ENCODE measurements at regions not wholly inside any gene's neighbourhood (a gene's known extent, or its start where the extent isn't known, plus 50 kb on each side); places are given as distances from the start of the nearest gene placed in this dataset.

DNA sequence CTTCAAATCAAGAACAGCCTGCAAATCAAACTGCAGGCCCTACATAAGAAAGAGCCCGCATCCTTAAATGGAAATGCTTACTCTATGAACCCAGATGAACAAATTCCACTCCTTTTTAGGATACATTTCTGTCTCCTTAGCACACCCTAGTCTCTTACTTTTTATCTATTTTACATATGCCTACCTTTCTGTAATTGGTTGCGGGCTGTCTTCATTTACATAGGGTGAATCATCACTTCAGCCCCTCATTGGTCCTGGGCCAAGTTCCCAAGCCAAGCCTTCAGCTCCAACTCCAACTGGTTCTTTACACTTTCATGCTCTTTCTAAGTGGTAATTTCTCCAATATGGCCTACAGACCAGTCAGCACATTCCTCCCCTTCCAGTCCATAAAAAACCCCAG is 219.3 kb downstream of the TRAM1L1 start:
- TF ChIP-seq, protein P1, sequence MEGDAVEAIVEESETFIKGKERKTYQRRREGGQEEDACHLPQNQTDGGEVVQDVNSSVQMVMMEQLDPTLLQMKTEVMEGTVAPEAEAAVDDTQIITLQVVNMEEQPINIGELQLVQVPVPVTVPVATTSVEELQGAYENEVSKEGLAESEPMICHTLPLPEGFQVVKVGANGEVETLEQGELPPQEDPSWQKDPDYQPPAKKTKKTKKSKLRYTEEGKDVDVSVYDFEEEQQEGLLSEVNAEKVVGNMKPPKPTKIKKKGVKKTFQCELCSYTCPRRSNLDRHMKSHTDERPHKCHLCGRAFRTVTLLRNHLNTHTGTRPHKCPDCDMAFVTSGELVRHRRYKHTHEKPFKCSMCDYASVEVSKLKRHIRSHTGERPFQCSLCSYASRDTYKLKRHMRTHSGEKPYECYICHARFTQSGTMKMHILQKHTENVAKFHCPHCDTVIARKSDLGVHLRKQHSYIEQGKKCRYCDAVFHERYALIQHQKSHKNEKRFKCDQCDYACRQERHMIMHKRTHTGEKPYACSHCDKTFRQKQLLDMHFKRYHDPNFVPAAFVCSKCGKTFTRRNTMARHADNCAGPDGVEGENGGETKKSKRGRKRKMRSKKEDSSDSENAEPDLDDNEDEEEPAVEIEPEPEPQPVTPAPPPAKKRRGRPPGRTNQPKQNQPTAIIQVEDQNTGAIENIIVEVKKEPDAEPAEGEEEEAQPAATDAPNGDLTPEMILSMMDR (IDR thresholded peaks at IDR 0.05): no peak
- no peak for TF ChIP-seq POLR2A (IDR thresholded peaks at IDR 0.05)
